Bronchial epithelial cell (primary cell): ENCODE measurements at regions not wholly inside any gene's neighbourhood (a gene's known extent, or its start where the extent isn't known, plus 50 kb on each side); places are given as distances from the start of the nearest gene placed in this dataset.

Experiments used
- DNase-seq: peaks from one replicate; pipeline ENCODE4 v3.0.0-alpha.2; 2010; ENCODE audit warnings: low read depth
- FAIRE-seq: peaks from 2 replicates; lab custom pipeline; 2011; peaks lifted over from hg19 to GRCh38; lab: Jason Lieb, UNC
- H3K27me3 ChIP-seq: 2 replicates; pipeline ENCODE4 v1.5.1; 2011; ENCODE audit warnings: low read length; ENCODE audit not compliant: control insufficient read depth, insufficient read depth
- H3K36me3 ChIP-seq: 2 replicates; pipeline ENCODE4 v1.5.1; 2011; ENCODE audit warnings: low read length; ENCODE audit not compliant: control insufficient read depth, insufficient read depth
- H3K4me3 ChIP-seq: 2 replicates; pipeline ENCODE4 v1.5.1; 2011; ENCODE audit warnings: mild to moderate bottlenecking, low read depth, low read length, control low read depth
- TF ChIP-seq, protein P1 (sequence below): IDR thresholded peaks from 2 replicates; pipeline ENCODE4 v1.5.1; 2011; ENCODE audit warnings: mild to moderate bottlenecking, moderate library complexity, low read length, control low read depth, inconsistent platforms; ENCODE audit not compliant: insufficient read depth, severe bottlenecking

DNA sequence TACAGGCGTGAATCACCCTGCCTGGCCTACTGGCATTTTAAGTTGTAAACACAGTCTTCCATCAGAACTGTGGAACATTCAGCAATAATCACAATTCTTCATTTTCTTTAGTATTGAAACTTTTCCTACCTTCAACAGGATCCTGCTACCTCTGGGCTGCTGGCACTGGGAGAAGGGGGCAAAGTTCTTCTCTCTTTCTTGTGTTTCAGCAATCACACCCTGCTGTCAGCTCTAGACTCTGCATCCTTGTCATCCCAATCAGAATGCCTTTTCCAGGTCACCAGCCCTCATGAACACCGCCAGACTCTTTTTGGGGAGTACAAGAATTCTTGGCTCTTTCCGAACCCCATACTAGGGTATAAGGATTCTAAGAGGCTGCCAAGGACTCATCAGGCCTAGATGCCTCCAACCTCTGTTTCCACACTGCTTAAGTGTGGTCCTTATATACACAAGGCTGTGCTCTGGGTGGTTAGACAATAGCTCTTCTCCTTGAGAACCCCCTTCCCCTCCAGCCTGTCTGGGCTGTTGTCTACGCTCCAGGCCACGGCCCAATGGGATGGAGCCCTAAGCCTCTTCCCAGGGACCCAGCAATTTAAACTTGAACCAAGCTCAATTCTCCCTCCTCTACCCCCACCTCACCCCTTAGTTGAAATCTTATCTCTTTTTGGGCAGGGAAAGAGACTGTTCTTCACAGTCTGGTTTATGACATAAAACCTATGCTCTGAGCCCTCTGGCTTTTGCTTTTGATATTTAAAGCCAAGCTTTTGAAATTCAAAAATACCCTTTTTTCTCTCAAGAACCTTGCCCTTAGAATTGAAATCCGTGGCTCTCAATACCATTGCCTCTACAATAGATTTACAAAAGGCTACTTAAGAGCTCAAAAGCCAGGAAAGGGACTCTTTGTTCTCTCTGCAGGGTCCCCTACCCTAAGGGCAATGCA is 327.4 kb downstream of the BUD13 start:
- no peak for DNase-seq
- TF ChIP-seq, protein P1, sequence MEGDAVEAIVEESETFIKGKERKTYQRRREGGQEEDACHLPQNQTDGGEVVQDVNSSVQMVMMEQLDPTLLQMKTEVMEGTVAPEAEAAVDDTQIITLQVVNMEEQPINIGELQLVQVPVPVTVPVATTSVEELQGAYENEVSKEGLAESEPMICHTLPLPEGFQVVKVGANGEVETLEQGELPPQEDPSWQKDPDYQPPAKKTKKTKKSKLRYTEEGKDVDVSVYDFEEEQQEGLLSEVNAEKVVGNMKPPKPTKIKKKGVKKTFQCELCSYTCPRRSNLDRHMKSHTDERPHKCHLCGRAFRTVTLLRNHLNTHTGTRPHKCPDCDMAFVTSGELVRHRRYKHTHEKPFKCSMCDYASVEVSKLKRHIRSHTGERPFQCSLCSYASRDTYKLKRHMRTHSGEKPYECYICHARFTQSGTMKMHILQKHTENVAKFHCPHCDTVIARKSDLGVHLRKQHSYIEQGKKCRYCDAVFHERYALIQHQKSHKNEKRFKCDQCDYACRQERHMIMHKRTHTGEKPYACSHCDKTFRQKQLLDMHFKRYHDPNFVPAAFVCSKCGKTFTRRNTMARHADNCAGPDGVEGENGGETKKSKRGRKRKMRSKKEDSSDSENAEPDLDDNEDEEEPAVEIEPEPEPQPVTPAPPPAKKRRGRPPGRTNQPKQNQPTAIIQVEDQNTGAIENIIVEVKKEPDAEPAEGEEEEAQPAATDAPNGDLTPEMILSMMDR: no peak
- FAIRE-seq: no peak
- Histone ChIP-seq H3K36me3 (no peaks in the 10 kb centered on the region), H3K4me3 (no peak overlapping the region), H3K27me3 (no peaks in the 10 kb centered on the region)

DNA sequence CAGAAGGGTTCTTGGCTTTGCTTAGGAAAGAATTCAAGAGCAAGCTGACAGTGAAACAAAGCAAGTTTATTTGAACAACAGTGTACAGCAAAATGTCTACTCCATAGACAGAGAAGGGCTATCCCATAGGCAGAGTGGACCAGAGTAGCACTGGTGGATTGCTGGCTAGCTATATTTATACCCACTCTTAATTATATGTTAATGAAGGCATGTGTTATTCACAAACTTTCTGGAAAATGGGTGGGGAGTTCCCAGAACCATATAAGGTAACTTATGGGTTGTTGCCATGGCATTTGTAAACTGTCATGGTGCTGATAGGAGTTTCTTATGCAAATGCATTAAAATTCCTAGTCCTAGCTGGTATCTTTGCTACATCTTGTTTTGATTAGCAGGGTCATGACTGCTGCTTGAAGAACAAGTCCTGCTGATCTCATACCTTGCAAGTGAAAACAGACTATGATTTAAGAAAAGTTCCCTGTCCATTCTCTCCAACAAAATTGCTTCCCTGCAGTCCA is 330.5 kb downstream of the BUD13 start:
- no peaks in the 10 kb centered on the region for H3K27me3 ChIP-seq
- FAIRE-seq (no peak), DNase-seq (no peak)
- no peak overlapping the region for H3K4me3 ChIP-seq
- no peaks in the 10 kb centered on the region for H3K36me3 ChIP-seq
- TF ChIP-seq, protein P1: no peak

DNA sequence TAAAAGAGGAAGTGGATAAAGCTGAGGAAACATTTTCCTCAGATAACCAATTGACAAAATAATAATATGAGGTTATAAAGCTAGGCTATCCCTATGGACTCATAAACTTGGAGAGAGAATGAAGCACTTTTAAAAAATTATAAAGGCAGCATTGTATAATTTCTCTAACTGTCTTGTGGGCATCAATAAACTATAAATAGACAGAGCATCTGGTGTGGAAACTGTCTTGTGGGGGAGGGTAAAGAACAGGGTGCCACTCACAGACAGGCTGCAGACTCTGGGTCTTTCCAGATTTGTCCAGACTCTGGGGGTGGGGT is 333.5 kb downstream of the BUD13 start:
- no peak overlapping the region for H3K4me3 ChIP-seq
- no peaks in the 10 kb centered on the region for H3K36me3 ChIP-seq
- FAIRE-seq (no peak), DNase-seq (no peak)
- TF ChIP-seq, protein P1: no peak
- no peaks in the 10 kb centered on the region for H3K27me3 ChIP-seq

DNA sequence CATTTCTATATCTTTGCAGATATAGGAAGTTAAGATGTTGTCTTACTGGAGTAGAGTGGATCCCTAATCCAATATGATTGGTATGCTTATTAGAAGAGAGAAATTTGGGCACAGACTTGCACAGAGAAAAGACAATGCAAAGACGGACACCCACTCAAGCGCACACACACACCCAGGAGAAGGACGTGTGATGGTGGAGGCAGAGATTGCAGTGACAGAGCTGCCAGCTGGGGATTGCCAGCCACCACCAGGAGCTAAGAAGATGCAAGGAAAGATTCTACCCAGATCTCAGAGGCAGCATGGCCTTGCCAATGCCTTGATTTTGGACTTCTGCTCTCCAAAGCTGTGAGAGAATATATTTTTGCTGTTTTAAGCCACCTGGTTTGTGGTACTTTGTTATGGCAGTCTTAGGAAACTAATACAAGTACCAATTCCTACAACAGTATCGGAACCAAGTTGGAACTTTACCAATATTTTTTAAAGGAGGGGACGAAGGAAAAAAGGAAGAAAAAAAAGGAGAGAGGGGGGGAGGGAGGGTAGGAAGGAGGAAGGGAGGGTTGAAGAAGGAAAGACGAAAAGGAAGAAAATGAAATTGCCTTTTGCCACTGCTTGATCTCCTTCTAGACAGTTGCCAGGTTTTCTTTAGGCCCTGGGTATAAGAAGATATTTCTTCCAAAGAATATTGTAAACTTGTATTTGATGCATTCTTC is 334.0 kb downstream of the BUD13 start:
- no peak overlapping the region for H3K4me3 ChIP-seq
- TF ChIP-seq, protein P1: no peak
- FAIRE-seq (no peak), DNase-seq (no peak)
- no peaks in the 10 kb centered on the region for H3K36me3 ChIP-seq
- H3K27me3 ChIP-seq: no peaks in the 10 kb centered on the region

DNA sequence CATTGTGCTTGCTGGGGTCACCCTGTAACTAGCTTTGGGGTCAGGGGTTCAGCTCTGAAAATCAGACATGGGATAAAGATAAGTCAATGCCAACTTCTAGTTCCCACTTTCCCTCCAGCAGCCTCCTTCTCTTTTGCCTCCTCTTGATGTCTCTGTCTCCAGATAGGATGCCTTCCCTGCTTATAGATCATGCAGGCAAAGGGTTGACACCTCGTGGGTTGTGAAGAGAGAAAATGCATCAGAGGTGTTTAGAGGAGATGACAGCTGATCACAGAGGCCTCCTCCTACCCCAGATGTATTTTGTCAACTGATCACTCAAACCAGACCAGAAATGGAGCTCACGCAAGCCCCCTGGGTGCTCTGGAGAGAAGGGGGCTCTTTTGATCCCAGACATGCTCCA is 337.8 kb downstream of the BUD13 start:
- FAIRE-seq: no peak
- TF ChIP-seq, protein P1: no peak
- Histone ChIP-seq H3K4me3 (no peak overlapping the region), H3K36me3 (no peaks in the 10 kb centered on the region), H3K27me3 (no peaks in the 10 kb centered on the region)
- no peak for DNase-seq
